ENCODE measurements at regions not wholly inside any gene's neighbourhood (a gene's known extent, or its start where the extent isn't known, plus 50 kb on each side); places are given as distances from the start of the nearest gene placed in this dataset.

DNA sequence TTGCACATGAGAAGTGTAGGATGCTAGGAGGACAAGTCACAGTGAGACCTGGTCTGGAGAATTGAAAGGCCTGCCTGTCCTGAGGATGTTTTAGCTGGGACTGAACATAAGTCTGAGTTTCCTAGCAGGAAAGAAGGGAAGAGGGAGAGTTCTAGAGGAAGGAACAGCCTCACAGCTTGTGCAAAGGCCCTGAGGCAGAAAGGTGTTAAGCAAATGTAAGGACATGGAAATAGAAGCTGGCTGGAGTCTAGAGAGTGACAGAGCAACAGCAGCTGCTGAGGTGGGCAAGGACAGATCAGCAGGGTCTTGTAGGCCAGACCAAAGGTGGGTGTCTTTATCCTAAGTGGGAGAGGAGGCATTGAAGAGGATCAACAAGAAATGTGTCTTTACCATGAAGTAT is 210.9 kb upstream of the E2F8 start:
- intact Hi-C loops (cut with micrococcal nuclease; ENCODE audit: unreplicated experiment): no loop called here
- Histone ChIP-seq H3K4me3 (ENCODE audit: low read depth, low read length, poor library complexity, severe bottlenecking) (no peak overlapping the region), H3K36me3 (ENCODE audit: insufficient read depth, low read length, poor library complexity, severe bottlenecking) (no peaks in the 10 kb centered on the region), H3K4me1 (ENCODE audit: insufficient read depth, low read length, poor library complexity, severe bottlenecking) (no peaks in the 10 kb centered on the region), H3K27me3 (replicated peaks; ENCODE audit: insufficient read depth, low read depth, low read length, poor library complexity) (no peaks in the 10 kb centered on the region), H3K27ac (ENCODE audit: low read depth, low read length, poor library complexity, severe bottlenecking) (no peak overlapping the region), H3K9me3 (ENCODE audit: low read depth, low read length, poor library complexity, severe bottlenecking) (no peaks in the 10 kb centered on the region)
- TF ChIP-seq, protein P1, sequence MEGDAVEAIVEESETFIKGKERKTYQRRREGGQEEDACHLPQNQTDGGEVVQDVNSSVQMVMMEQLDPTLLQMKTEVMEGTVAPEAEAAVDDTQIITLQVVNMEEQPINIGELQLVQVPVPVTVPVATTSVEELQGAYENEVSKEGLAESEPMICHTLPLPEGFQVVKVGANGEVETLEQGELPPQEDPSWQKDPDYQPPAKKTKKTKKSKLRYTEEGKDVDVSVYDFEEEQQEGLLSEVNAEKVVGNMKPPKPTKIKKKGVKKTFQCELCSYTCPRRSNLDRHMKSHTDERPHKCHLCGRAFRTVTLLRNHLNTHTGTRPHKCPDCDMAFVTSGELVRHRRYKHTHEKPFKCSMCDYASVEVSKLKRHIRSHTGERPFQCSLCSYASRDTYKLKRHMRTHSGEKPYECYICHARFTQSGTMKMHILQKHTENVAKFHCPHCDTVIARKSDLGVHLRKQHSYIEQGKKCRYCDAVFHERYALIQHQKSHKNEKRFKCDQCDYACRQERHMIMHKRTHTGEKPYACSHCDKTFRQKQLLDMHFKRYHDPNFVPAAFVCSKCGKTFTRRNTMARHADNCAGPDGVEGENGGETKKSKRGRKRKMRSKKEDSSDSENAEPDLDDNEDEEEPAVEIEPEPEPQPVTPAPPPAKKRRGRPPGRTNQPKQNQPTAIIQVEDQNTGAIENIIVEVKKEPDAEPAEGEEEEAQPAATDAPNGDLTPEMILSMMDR (conservative IDR thresholded peaks at IDR 0.05; ENCODE audit: low read depth, low read length): no peak
- TF ChIP-seq EZH2 (IDR thresholded peaks at IDR 0.05; ENCODE audit: borderline replicate concordance, low read depth, low read length, poor library complexity, severe bottlenecking): no peak
- no TSS peak for BruUV-seq (replicated peaks)
- ChIA-PET CTCF (no interaction called here), POLR2A (ENCODE audit: low non-redundant PET) (no interaction called here)
- no peak for DNase-seq (ENCODE audit: low spot score)

DNA sequence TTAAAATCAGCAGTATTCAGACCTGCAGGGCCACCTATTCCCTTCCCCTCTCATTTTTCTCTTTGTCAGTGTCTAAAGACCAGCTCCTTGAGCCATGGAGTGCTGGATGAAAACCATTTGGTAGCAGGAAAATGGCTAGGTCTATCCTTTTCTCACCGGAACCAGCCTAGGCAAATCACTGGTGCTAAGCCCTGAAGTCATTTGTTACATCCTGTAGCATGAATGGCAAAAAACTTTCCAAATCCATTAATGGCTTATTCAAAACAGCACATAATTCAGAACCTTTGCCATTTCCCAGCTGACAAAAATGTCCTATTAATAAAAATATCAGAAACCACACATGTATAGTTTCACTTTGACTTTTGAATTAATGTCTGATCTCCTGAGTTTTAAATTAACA is 209.5 kb upstream of the E2F8 start:
- intact Hi-C loops (cut with micrococcal nuclease; ENCODE audit: unreplicated experiment): no loop called here

DNA sequence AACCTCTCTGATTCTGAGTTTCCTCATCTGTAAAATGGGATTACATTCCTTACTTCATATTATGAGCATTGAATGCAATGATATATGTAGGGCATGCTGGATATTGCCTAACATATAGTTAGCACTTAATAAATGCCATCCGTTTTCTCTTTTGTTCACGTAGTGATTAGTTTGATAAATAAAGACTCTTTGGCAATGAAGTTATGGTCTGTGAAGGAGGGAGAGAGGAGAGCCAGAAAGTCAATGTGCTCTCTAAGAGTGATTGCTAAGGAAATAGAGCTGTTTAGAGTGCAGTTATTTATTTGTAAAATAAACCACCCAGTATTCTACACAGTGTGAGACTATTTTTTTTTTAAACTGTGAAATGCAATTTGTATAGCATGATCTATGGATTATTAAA is 207.9 kb upstream of the E2F8 start:
- no peaks in the 10 kb centered on the region for H3K36me3 ChIP-seq (ENCODE audit: insufficient read depth, low read length, poor library complexity, severe bottlenecking)
- intact Hi-C loops (cut with micrococcal nuclease; ENCODE audit: unreplicated experiment): no loop called here
- ChIA-PET POLR2A (ENCODE audit: low non-redundant PET) (no interaction called here), CTCF (no interaction called here)
- BruUV-seq (replicated peaks): no TSS peak
- DNase-seq (ENCODE audit: low spot score): no peak
- no peaks in the 10 kb centered on the region for H3K4me1 ChIP-seq (ENCODE audit: insufficient read depth, low read length, poor library complexity, severe bottlenecking)
- no peak for TF ChIP-seq EZH2 (IDR thresholded peaks at IDR 0.05; ENCODE audit: borderline replicate concordance, low read depth, low read length, poor library complexity, severe bottlenecking)
- TF ChIP-seq, protein P1 (conservative IDR thresholded peaks at IDR 0.05; ENCODE audit: low read depth, low read length): no peak
- H3K27me3 ChIP-seq (replicated peaks; ENCODE audit: insufficient read depth, low read depth, low read length, poor library complexity): no peaks in the 10 kb centered on the region
- H3K9me3 ChIP-seq (ENCODE audit: low read depth, low read length, poor library complexity, severe bottlenecking): no peaks in the 10 kb centered on the region
- H3K27ac ChIP-seq (ENCODE audit: low read depth, low read length, poor library complexity, severe bottlenecking): no peak overlapping the region
- no peak overlapping the region for H3K4me3 ChIP-seq (ENCODE audit: low read depth, low read length, poor library complexity, severe bottlenecking)

More for the DNA sequence above, 209.5 kb upstream of the E2F8 start:
- no peaks in the 10 kb centered on the region for H3K27me3 ChIP-seq (replicated peaks; ENCODE audit: insufficient read depth, low read depth, low read length, poor library complexity)
- H3K36me3 ChIP-seq (ENCODE audit: insufficient read depth, low read length, poor library complexity, severe bottlenecking): no peaks in the 10 kb centered on the region
- POLR2A ChIA-PET (ENCODE audit: low non-redundant PET): interaction anchor here (0.6 kb wide), 1 partner anchor 681 kb away, joined by 5 read pairs; no protein-coding TSS in a partner anchor
- no TSS peak for BruUV-seq (replicated peaks)
- H3K4me1 ChIP-seq (ENCODE audit: insufficient read depth, low read length, poor library complexity, severe bottlenecking): no peaks in the 10 kb centered on the region
- DNase-seq (ENCODE audit: low spot score): no peak
- TF ChIP-seq EZH2 (IDR thresholded peaks at IDR 0.05; ENCODE audit: borderline replicate concordance, low read depth, low read length, poor library complexity, severe bottlenecking): no peak
- TF ChIP-seq, protein P1 (conservative IDR thresholded peaks at IDR 0.05; ENCODE audit: low read depth, low read length): no peak
- CTCF ChIA-PET: no interaction called here
- H3K4me3 ChIP-seq (ENCODE audit: low read depth, low read length, poor library complexity, severe bottlenecking): no peak overlapping the region
- H3K9me3 ChIP-seq (ENCODE audit: low read depth, low read length, poor library complexity, severe bottlenecking): no peaks in the 10 kb centered on the region
- H3K27ac ChIP-seq (ENCODE audit: low read depth, low read length, poor library complexity, severe bottlenecking): no peak overlapping the region

All from A673 (cell line).